Vagina (tissue), 2 donors: ENCODE measurements at regions not wholly inside any gene's neighbourhood (a gene's known extent, or its start where the extent isn't known, plus 50 kb on each side); places are given as distances from the start of the nearest gene placed in this dataset.

Experiments used
- DNase-seq, 2 donors: peaks; one replicate each; pipeline ENCODE4 v3.0.0-alpha.2; 2017; ENCODE audit errors: extremely low spot score in 2 of 2
- H3K27ac ChIP-seq: fragments of 200-600 bp; sonication (generic); one replicate; pipeline ENCODE4 v1.5.1; 2019
- H3K27me3 ChIP-seq: fragments of 200-600 bp; sonication (generic); one replicate; pipeline ENCODE4 v1.5.1; 2019
- H3K36me3 ChIP-seq, 2 donors: fragments of 200-600 bp; sonication (generic); one replicate each; pipeline ENCODE4 v1.5.1; 2017 to 2019
- H3K4me1 ChIP-seq: fragments of 200-600 bp; sonication (generic); one replicate; pipeline ENCODE4 v1.5.1; 2019
- H3K4me3 ChIP-seq, 2 donors: fragments of 200-600 bp; sonication (generic); 1 replicate in 1 of 2; 2 replicates in 1 of 2; pipeline ENCODE4 v1.5.1; 2016 to 2019
- H3K9me3 ChIP-seq: fragments of 200-600 bp; sonication (generic); one replicate; pipeline ENCODE4 v1.5.1; 2019
- CTCF ChIP-seq, 3 experiments: fragments of 450-650 bp in 2 of 3; fragments of 200-600 bp in 1 of 3; sonication (generic) in 1 of 3; IDR thresholded peaks; one replicate each; pipeline ENCODE4 v1.5.1; 2017 to 2019; ENCODE audit warnings: antibody characterized with exemption in 3 of 3, mild to moderate bottlenecking in 2 of 3, moderate library complexity in 2 of 3
- POLR2A ChIP-seq, 2 donors: fragments of 450-650 bp; IDR thresholded peaks; one replicate each; pipeline ENCODE4 v1.6.1; 2017; ENCODE audit warnings: antibody characterized with exemption in 2 of 2, mild to moderate bottlenecking in 2 of 2, moderate library complexity in 2 of 2
- POLR2AphosphoS5 ChIP-seq, 2 donors: sonication (generic); formaldehyde crosslinking; IDR thresholded peaks; one replicate each; pipeline ENCODE4 v1.9.0; 2017; ENCODE audit warnings: antibody characterized with exemption in 2 of 2, mild to moderate bottlenecking in 2 of 2, low read depth in 1 of 2; ENCODE audit not compliant: insufficient read depth in 1 of 2
- intact Hi-C: fragments of 100-400 bp; cut with DNase I; formaldehyde crosslinking; loops from one replicate; pipeline ENCODE4 v1.15.1; 2023

GRCh38 chr1:193846411-193846810 is 660.0 kb upstream of the B3GALT2 start:
- TF ChIP-seq POLR2AphosphoS5 (IDR thresholded peaks at IDR 0.05; ENCODE audit: insufficient read depth in 1 of 2, low read depth in 1 of 2) (no peak), POLR2A (IDR thresholded peaks at IDR 0.05) (no peak), CTCF (IDR thresholded peaks at IDR 0.05) (no peak)
- H3K4me1 ChIP-seq = no peaks in the 10 kb centered on the region
- no peak overlapping the region for H3K27ac ChIP-seq
- no peaks in the 10 kb centered on the region for H3K36me3 ChIP-seq
- DNase-seq = no peak
- H3K27me3 ChIP-seq = no peaks in the 10 kb centered on the region
- no peak overlapping the region for H3K4me3 ChIP-seq
- intact Hi-C loops = no loop called here
- H3K9me3 ChIP-seq = no peaks in the 10 kb centered on the region

- no peaks in the 10 kb centered on the region for H3K36me3 ChIP-seq
- no peaks in the 10 kb centered on the region for H3K27me3 ChIP-seq
- no peak overlapping the region for H3K27ac ChIP-seq
- no peak for DNase-seq
- H3K4me3 ChIP-seq = no peak overlapping the region
- no peaks in the 10 kb centered on the region for H3K9me3 ChIP-seq
- H3K4me1 ChIP-seq = no peaks in the 10 kb centered on the region
- TF ChIP-seq POLR2A (IDR thresholded peaks at IDR 0.05) = no peak
- TF ChIP-seq POLR2AphosphoS5 (IDR thresholded peaks at IDR 0.05; ENCODE audit: insufficient read depth in 1 of 2, low read depth in 1 of 2) = no peak
- TF ChIP-seq CTCF (IDR thresholded peaks at IDR 0.05) = no peak
- intact Hi-C loops = no loop called here
Measured at GRCh38 chr1:193841857-193842256, 655.4 kb upstream of the B3GALT2 start.

- intact Hi-C loops = no loop called here
- Histone ChIP-seq H3K4me1 (no peaks in the 10 kb centered on the region), H3K27ac (no peak overlapping the region), H3K27me3 (no peaks in the 10 kb centered on the region), H3K9me3 (no peaks in the 10 kb centered on the region), H3K36me3 (no peaks in the 10 kb centered on the region), H3K4me3 (no peak overlapping the region)
- no peak for DNase-seq
- no peak for TF ChIP-seq POLR2AphosphoS5 (IDR thresholded peaks at IDR 0.05; ENCODE audit: insufficient read depth in 1 of 2, low read depth in 1 of 2)
- no peak for TF ChIP-seq CTCF (IDR thresholded peaks at IDR 0.05)
- TF ChIP-seq POLR2A (IDR thresholded peaks at IDR 0.05) = no peak
Measured at GRCh38 chr1:193831465-193831864, 645.1 kb upstream of the B3GALT2 start.

- H3K27ac ChIP-seq = no peak overlapping the region
- H3K27me3 ChIP-seq = no peaks in the 10 kb centered on the region
- intact Hi-C loops = no loop called here
- DNase-seq = no peak
- no peaks in the 10 kb centered on the region for H3K36me3 ChIP-seq
- H3K4me3 ChIP-seq = no peak overlapping the region
- no peaks in the 10 kb centered on the region for H3K9me3 ChIP-seq
- no peaks in the 10 kb centered on the region for H3K4me1 ChIP-seq
- no peak for TF ChIP-seq POLR2AphosphoS5 (IDR thresholded peaks at IDR 0.05; ENCODE audit: insufficient read depth in 1 of 2, low read depth in 1 of 2)
- TF ChIP-seq POLR2A (IDR thresholded peaks at IDR 0.05) = no peak
- no peak for TF ChIP-seq CTCF (IDR thresholded peaks at IDR 0.05)
Measured at GRCh38 chr1:193827516-193827915, 641.1 kb upstream of the B3GALT2 start.

GRCh38 chr1:193819376-193819775 is 633.0 kb upstream of the B3GALT2 start:
- no peak for TF ChIP-seq CTCF (IDR thresholded peaks at IDR 0.05)
- TF ChIP-seq POLR2A (IDR thresholded peaks at IDR 0.05) = no peak
- no peak for TF ChIP-seq POLR2AphosphoS5 (IDR thresholded peaks at IDR 0.05; ENCODE audit: insufficient read depth in 1 of 2, low read depth in 1 of 2)
- Histone ChIP-seq H3K27ac (no peak overlapping the region), H3K4me1 (no peaks in the 10 kb centered on the region), H3K4me3 (no peak overlapping the region), H3K9me3 (no peaks in the 10 kb centered on the region), H3K27me3 (no peaks in the 10 kb centered on the region), H3K36me3 (no peaks in the 10 kb centered on the region)
- intact Hi-C loops = no loop called here
- DNase-seq = no peak
